ENCODE measurements at regions not wholly inside any gene's neighbourhood (a gene's known extent, or its start where the extent isn't known, plus 50 kb on each side); places are given as distances from the start of the nearest gene placed in this dataset.

DNA sequence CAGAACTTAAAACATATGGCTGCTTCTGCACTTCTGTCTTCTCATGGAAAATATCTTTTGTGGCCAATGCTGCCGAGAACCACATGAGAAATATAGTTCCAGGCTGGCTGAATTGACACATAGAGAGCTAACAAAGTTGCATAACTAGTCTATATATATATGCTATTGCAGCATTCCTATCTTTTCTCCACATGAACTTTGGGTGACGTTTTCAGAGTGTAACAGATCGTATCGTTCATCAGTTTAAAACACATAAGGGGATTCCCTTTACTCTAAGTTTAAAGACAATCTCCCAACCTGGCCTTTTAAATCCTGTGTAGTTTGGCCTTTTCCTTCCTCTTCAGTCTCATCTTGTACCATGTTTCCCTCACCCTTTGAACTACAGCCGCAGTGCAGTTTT, 394.2 kb upstream of the CBLB start:
- no peaks in the 10 kb centered on the region for H3K36me3 ChIP-seq (ENCODE audit: control insufficient read depth, insufficient read depth, low read length)
- no peak for DNase-seq (ENCODE audit: low read depth)
- TF ChIP-seq CTCF (IDR thresholded peaks at IDR 0.05; ENCODE audit: insufficient read depth, low read depth, low read length): no peak
- CTCF ChIA-PET: no interaction called here
- POLR2A ChIA-PET: no interaction called here
- no peak overlapping the region for H3K4me3 ChIP-seq (ENCODE audit: low read depth, low read length)
- no peaks in the 10 kb centered on the region for H3K27me3 ChIP-seq (ENCODE audit: control insufficient read depth, insufficient read depth, low read length)

DNA sequence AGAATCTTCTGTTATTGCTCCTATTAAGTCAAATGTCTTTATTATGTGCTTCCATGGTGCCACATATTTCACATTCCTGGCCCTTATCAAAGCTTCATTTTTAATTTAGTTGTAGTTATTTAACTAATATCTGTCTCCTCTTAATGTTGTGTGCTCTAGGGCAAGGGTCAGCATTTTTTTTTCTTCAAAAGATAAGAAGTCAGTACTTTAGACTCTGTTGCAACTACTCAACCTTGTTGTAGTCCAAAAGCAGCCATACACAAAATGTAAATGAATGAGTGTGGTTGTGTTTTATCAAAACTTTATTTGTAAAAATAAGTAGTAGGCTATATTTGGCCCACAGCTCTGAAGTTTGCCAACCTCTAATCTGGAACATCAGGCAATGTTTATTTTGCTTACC, 394.7 kb upstream of the CBLB start:
- no peak for TF ChIP-seq CTCF (IDR thresholded peaks at IDR 0.05; ENCODE audit: insufficient read depth, low read depth, low read length)
- H3K36me3 ChIP-seq (ENCODE audit: control insufficient read depth, insufficient read depth, low read length): no peaks in the 10 kb centered on the region
- DNase-seq (ENCODE audit: low read depth): no peak
- ChIA-PET POLR2A (no interaction called here), CTCF (no interaction called here)
- no peaks in the 10 kb centered on the region for H3K27me3 ChIP-seq (ENCODE audit: control insufficient read depth, insufficient read depth, low read length)
- H3K4me3 ChIP-seq (ENCODE audit: low read depth, low read length): no peak overlapping the region

DNA sequence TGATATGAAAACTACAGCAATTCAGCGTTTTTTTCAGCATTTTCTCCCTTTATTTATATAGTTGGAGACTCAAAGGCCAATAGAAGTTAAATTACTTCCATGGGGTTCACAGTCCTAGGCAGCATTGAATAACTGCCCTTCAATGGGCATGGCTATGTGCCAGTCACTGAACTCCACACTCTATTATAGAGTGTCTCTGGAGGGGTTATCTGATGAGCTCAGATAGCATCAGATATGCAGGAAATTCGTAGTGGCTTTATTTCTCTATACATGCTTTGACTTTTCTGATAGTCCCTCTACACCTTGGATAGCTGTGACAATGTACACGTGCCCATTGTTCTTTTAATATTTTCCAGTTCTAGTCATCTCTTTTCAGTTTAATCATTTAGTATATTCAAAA, 396.9 kb upstream of the CBLB start:
- POLR2A ChIA-PET: no interaction called here
- no peak for DNase-seq (ENCODE audit: low read depth)
- no peaks in the 10 kb centered on the region for H3K27me3 ChIP-seq (ENCODE audit: control insufficient read depth, insufficient read depth, low read length)
- no peaks in the 10 kb centered on the region for H3K36me3 ChIP-seq (ENCODE audit: control insufficient read depth, insufficient read depth, low read length)
- no peak for TF ChIP-seq CTCF (IDR thresholded peaks at IDR 0.05; ENCODE audit: insufficient read depth, low read depth, low read length)
- H3K4me3 ChIP-seq (ENCODE audit: low read depth, low read length): no peak overlapping the region
- CTCF ChIA-PET: interaction anchor here (1.5 to 2.0 kb wide), 2 partner anchors 26 to 344 kb away, joined by 3 to 7 read pairs; no protein-coding TSS in a partner anchor

DNA sequence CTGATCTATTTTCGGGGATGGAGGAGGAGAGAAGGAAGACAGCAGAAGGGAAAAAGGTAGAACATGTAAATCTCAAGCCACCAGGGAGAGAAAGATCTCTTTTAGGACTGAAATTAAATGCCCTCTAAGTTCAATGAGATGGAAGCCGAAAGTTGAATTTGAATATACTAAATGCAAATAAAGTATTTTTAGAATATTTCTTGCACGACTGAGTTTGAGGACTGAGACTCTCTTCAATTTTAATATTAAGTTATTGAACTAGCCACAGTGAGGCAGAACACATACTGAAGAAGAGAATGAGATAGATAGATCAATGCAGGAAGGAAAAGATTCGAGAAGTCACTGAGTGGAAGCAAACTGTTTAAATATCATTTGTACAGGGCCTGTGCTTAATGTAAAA, 399.9 kb upstream of the CBLB start:
- DNase-seq (ENCODE audit: low read depth): no peak
- CTCF ChIA-PET: no interaction called here
- H3K27me3 ChIP-seq (ENCODE audit: control insufficient read depth, insufficient read depth, low read length): no peaks in the 10 kb centered on the region
- POLR2A ChIA-PET: no interaction called here
- no peak overlapping the region for H3K4me3 ChIP-seq (ENCODE audit: low read depth, low read length)
- no peaks in the 10 kb centered on the region for H3K36me3 ChIP-seq (ENCODE audit: control insufficient read depth, insufficient read depth, low read length)
- TF ChIP-seq CTCF (IDR thresholded peaks at IDR 0.05; ENCODE audit: insufficient read depth, low read depth, low read length): no peak

GRCh38 chr3:106272302-106272701, 403.5 kb upstream of the CBLB start:
- CTCF ChIA-PET: interaction anchor here (1.4 kb wide), 1 partner anchor 9 kb away, joined by 3 read pairs; no protein-coding TSS in a partner anchor
- TF ChIP-seq CTCF (IDR thresholded peaks at IDR 0.05; ENCODE audit: insufficient read depth, low read depth, low read length): no peak
- POLR2A ChIA-PET: no interaction called here
- H3K4me3 ChIP-seq (ENCODE audit: low read depth, low read length): no peak overlapping the region
- H3K27me3 ChIP-seq (ENCODE audit: control insufficient read depth, insufficient read depth, low read length): no peaks in the 10 kb centered on the region
- no peak for DNase-seq (ENCODE audit: low read depth)
- no peaks in the 10 kb centered on the region for H3K36me3 ChIP-seq (ENCODE audit: control insufficient read depth, insufficient read depth, low read length)
